ENCODE measurements at regions not wholly inside any gene's neighbourhood (a gene's known extent, or its start where the extent isn't known, plus 50 kb on each side); places are given as distances from the start of the nearest gene placed in this dataset.

GRCh38 chrX:3811331-3812311 lies 98.2 kb upstream of the PRKX start:
- TF ChIP-seq CTCF (IDR thresholded peaks at IDR 0.05; ENCODE audit: low read depth, low read length): peak; percentile 49
- no peak for TF ChIP-seq POLR2A (IDR thresholded peaks at IDR 0.05; ENCODE audit: extremely low read depth, insufficient read length)
